Breast epithelium (tissue), 4 donors: ENCODE measurements at regions not wholly inside any gene's neighbourhood (a gene's known extent, or its start where the extent isn't known, plus 50 kb on each side); places are given as distances from the start of the nearest gene placed in this dataset.

ENCODE experiments used
- DNase-seq, 2 donors: peaks; one replicate each; pipeline ENCODE4 v3.0.0-alpha.2; 2019; ENCODE audit warnings: low spot score in 2 of 2
- H3K27ac ChIP-seq, 2 donors: fragments of 200-600 bp; sonication (generic) in 1 of 2; one replicate each; pipeline ENCODE4 v1.5.1; 2016 to 2019; ENCODE audit warnings: mild to moderate bottlenecking in 1 of 2
- H3K27me3 ChIP-seq, 2 donors: fragments of 200-600 bp; sonication (generic) in 1 of 2; one replicate each; pipeline versions ENCODE4 v1.5.1 to v1.6.0; 2017 to 2019; ENCODE audit warnings: control low read depth in 1 of 2, mild to moderate bottlenecking in 1 of 2
- H3K36me3 ChIP-seq: fragments of 200-600 bp; one replicate; pipeline ENCODE4 v1.5.1; 2019
- H3K4me1 ChIP-seq, 2 donors: fragments of 200-600 bp; sonication (generic); one replicate each; pipeline ENCODE4 v1.5.1; 2016 to 2019; ENCODE audit warnings: control low read depth in 1 of 2
- H3K4me3 ChIP-seq, 3 donors: fragments of 200-600 bp; sonication (generic); 1 replicate in 2 of 3; 2 replicates in 1 of 3; pipeline ENCODE4 v1.5.1; 2016 to 2019; ENCODE audit warnings: mild to moderate bottlenecking in 3 of 3, moderate library complexity in 2 of 3
- H3K9me3 ChIP-seq, 2 donors: fragments of 200-600 bp; sonication (generic) in 1 of 2; one replicate each; pipeline ENCODE4 v1.5.1; 2016 to 2019; ENCODE audit warnings: control low read depth in 1 of 2
- POLR2A ChIP-seq: fragments of 450-650 bp; IDR thresholded peaks from one replicate; pipeline ENCODE4 v1.6.1; 2016; ENCODE audit warnings: antibody characterized with exemption, mild to moderate bottlenecking, moderate library complexity
- POLR2AphosphoS5 ChIP-seq, 3 donors: sonication (generic); formaldehyde crosslinking; IDR thresholded peaks; one replicate each; pipeline ENCODE4 v1.6.1; 2017; ENCODE audit warnings: antibody characterized with exemption in 3 of 3
- intact Hi-C: fragments of 100-400 bp; cut with DNase I; formaldehyde crosslinking; loops from one replicate; pipeline ENCODE4 v1.15.1; 2023; ENCODE audit warnings: low total_unique reads
- TF ChIP-seq, protein P1 (sequence below), 3 donors: fragments of 450-650 bp; IDR thresholded peaks; one replicate each; pipeline ENCODE4 v1.5.1; 2016 to 2017; ENCODE audit warnings: antibody characterized with exemption in 3 of 3, mild to moderate bottlenecking in 3 of 3, moderate library complexity in 3 of 3

DNA sequence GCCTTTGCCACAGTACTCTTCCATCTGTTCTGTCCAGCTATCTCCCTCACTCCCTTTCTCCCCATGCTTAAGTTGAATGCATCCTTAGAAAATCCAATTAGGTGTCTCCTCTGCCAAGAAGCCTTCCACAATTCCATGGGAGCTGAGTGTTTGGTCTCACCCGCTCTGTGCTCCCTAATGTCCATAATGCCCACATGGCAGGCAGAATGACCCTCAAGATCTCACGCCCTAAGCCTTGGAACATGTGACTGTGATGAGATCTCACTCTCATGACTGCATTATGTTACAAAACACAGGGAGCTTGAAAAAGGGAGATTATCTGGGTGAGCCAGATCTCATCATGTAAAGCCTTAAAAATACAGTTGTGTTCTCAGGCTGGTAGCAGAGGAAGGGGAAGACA lies 229.4 kb downstream of the OMA1 start:
- H3K27ac ChIP-seq = no peak overlapping the region

DNA sequence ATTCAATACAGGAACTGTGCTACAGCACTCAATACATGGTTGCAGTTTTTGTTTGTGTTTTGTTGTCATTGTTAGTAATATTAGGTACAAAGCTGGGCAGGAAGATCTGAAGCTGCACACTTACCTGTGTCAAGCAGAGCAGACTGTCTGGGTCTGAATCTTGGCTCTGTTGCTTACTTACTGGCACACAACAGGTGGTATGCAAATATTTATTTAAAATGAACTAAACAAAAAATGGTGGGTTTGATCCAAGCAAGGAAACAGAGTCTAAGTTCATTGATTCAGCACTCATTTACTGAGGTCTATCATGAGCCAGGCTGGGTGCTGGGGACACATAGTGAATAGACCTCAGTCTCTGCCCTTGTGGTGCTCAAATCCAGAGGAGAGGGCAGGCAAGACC lies 230.4 kb downstream of the OMA1 start:
- H3K36me3 ChIP-seq = no peaks in the 10 kb centered on the region
- H3K9me3 ChIP-seq = peaks cover 0 to under 1% of the 10 kb centered on the region in 2 donors
- TF ChIP-seq, protein P1, sequence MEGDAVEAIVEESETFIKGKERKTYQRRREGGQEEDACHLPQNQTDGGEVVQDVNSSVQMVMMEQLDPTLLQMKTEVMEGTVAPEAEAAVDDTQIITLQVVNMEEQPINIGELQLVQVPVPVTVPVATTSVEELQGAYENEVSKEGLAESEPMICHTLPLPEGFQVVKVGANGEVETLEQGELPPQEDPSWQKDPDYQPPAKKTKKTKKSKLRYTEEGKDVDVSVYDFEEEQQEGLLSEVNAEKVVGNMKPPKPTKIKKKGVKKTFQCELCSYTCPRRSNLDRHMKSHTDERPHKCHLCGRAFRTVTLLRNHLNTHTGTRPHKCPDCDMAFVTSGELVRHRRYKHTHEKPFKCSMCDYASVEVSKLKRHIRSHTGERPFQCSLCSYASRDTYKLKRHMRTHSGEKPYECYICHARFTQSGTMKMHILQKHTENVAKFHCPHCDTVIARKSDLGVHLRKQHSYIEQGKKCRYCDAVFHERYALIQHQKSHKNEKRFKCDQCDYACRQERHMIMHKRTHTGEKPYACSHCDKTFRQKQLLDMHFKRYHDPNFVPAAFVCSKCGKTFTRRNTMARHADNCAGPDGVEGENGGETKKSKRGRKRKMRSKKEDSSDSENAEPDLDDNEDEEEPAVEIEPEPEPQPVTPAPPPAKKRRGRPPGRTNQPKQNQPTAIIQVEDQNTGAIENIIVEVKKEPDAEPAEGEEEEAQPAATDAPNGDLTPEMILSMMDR (IDR thresholded peaks at IDR 0.05) = no peak
- TF ChIP-seq POLR2AphosphoS5 (IDR thresholded peaks at IDR 0.05) (no peak), POLR2A (no peak)
- intact Hi-C loops = no loop called here
- H3K4me1 ChIP-seq = no peaks in the 10 kb centered on the region
- H3K27me3 ChIP-seq = no peaks in the 10 kb centered on the region
- no peak overlapping the region for H3K4me3 ChIP-seq
- H3K27ac ChIP-seq = no peak overlapping the region
- DNase-seq = no peak

More for the DNA sequence above, 229.4 kb downstream of the OMA1 start:
- no peak for DNase-seq
- H3K4me1 ChIP-seq = no peaks in the 10 kb centered on the region
- H3K4me3 ChIP-seq = no peak overlapping the region
- TF ChIP-seq POLR2A (no peak), POLR2AphosphoS5 (IDR thresholded peaks at IDR 0.05) (no peak)
- TF ChIP-seq, protein P1 (IDR thresholded peaks at IDR 0.05) = no peak
- intact Hi-C loops = no loop called here
- H3K27me3 ChIP-seq = no peaks in the 10 kb centered on the region
- no peaks in the 10 kb centered on the region for H3K36me3 ChIP-seq
- peaks cover 6 to 7% of the 10 kb centered on the region in 2 donors for H3K9me3 ChIP-seq

DNA sequence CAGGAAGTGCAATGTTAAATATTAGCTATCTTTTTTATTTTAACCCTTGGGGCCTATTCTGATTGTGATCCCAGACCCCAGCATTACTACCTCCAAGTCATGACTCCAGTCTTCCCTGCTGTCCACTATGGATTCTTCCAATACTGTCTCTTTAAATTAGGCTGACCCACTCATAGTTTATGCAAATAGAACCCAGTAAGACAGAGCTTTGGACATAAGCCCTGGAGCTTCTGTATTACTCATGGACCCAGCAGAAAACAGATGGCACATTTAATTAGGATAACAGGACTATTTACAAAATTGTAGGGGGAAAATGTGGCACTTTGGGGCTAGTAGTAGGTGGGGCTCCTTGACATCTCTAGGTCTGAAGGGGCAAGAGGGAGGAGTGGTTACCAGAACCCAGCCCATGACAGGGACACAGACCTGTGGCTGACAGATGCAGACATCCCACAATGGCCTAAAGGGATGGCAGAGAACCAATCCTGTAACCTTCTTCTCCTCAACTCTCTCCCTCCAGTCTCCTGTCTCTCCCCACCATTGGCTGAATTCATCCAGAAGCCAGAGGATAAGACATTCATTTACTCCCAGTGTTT lies 233.5 kb downstream of the OMA1 start:
- Histone ChIP-seq H3K4me3 (no peak overlapping the region), H3K9me3 (no peaks in the 10 kb centered on the region), H3K27me3 (no peaks in the 10 kb centered on the region), H3K4me1 (no peaks in the 10 kb centered on the region), H3K36me3 (no peaks in the 10 kb centered on the region), H3K27ac (no peak overlapping the region)
- intact Hi-C loops = no loop called here
- DNase-seq = no peak
- TF ChIP-seq, protein P1 (IDR thresholded peaks at IDR 0.05) = no peak
- TF ChIP-seq POLR2AphosphoS5 (IDR thresholded peaks at IDR 0.05) = no peak
- TF ChIP-seq POLR2A = no peak

DNA sequence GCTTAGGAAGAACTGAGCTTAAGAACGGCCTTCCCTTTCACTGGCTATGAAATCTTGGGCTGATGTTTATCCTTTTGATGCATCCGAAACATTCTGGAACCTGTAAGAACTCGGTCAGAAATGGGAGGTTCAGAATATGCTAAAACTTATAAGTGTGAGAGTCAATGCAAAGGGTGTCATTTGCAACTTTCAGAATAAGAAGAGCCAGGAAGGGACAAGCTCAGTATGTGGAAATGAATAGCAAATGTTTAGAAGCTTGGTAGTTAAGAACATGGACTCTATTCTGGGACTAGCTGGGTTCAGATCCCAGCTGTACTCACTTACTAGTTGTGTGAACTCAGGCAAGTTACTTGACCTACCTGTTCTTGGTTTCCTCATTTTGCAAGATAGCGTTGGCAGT lies 234.1 kb downstream of the OMA1 start:
- no peaks in the 10 kb centered on the region for H3K4me1 ChIP-seq
- intact Hi-C loops = no loop called here
- no peak for DNase-seq
- H3K9me3 ChIP-seq = no peaks in the 10 kb centered on the region
- no peaks in the 10 kb centered on the region for H3K27me3 ChIP-seq
- H3K36me3 ChIP-seq = no peaks in the 10 kb centered on the region
- TF ChIP-seq, protein P1 (IDR thresholded peaks at IDR 0.05) = no peak
- TF ChIP-seq POLR2A (no peak), POLR2AphosphoS5 (IDR thresholded peaks at IDR 0.05) (no peak)
- no peak overlapping the region for H3K4me3 ChIP-seq
- no peak overlapping the region for H3K27ac ChIP-seq

DNA sequence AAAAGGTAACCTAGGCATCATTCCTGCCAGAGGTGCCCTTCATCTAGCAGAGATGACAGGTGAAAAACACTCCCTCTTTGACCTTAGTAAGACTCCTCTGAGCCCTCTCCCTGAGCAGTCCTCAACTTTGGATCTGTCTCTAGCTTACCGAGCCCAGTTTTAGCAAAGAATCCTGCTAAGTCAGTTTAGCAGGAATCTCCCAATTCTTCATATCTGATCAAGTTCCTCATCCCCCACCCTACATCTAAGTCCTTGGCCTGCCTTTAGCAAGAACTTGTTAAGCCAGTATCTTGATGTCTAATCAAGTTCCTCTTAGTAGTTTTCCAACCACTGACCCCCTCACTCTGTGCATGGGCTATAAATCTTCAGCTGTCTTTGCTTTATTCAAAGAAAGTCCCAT lies 235.6 kb downstream of the OMA1 start:
- intact Hi-C loops = no loop called here
- no peak overlapping the region for H3K4me3 ChIP-seq
- H3K27me3 ChIP-seq = no peaks in the 10 kb centered on the region
- no peaks in the 10 kb centered on the region for H3K4me1 ChIP-seq
- DNase-seq = no peak
- H3K36me3 ChIP-seq = no peaks in the 10 kb centered on the region
- no peak overlapping the region for H3K27ac ChIP-seq
- H3K9me3 ChIP-seq = no peaks in the 10 kb centered on the region
- TF ChIP-seq, protein P1 (IDR thresholded peaks at IDR 0.05) = no peak
- TF ChIP-seq POLR2A = no peak
- no peak for TF ChIP-seq POLR2AphosphoS5 (IDR thresholded peaks at IDR 0.05)
